ENCODE measurements at regions not wholly inside any gene's neighbourhood (a gene's known extent, or its start where the extent isn't known, plus 50 kb on each side); places are given as distances from the start of the nearest gene placed in this dataset.

DNA sequence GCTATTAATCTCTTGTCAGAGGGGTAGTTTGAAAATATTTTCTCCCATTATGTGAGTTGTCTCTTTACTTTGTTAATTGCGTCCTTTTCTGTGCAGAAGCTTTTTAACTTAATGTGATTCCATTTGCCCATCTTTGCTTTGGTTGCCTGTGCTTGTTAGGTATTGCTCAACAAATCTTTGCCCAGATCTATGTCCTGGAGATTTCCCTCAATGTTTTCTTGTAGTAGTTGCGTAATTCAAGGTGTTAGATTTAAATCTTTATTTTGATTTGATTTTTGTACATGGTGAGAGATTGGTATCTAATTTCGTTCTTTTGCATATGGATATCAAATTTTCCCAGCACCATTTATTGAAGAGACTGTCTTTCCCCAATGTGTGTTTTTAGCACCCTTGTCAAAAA, 567.2 kb downstream of the DNAJB9 start:
- intact Hi-C loops (cut with micrococcal nuclease) (no loop called here), dilution Hi-C loops (cut with HindIII; ENCODE audit: low sequenced_read_pairs, unreplicated experiment) (no loop called here), in situ Hi-C loops (cut with MboI; ENCODE audit: low sequenced_read_pairs) (no loop called here)
- no peak overlapping the region for H4K5ac ChIP-seq (ENCODE audit: low read depth, low read length)
- no peak overlapping the region for H3K4ac ChIP-seq (ENCODE audit: low read depth, low read length)
- H4K91ac ChIP-seq (ENCODE audit: insufficient read depth, low read depth, low read length) = no peak overlapping the region
- no peaks in the 10 kb centered on the region for H3K4me1 ChIP-seq (ENCODE audit: control insufficient read depth, insufficient read depth, low read length)
- no peak overlapping the region for H3K14ac ChIP-seq (replicated peaks; ENCODE audit: low read depth, low read length)
- ATAC-seq (ENCODE audit: low read depth) (no peak), DNase-seq (no peak)
- H2AK5ac ChIP-seq (ENCODE audit: low read depth, low read length) = no peak overlapping the region
- no peaks in the 10 kb centered on the region for H4K20me1 ChIP-seq (ENCODE audit: insufficient read depth, low read length)
- no peaks in the 10 kb centered on the region for H3K36me3 ChIP-seq (ENCODE audit: control insufficient read depth, insufficient read depth, low read length)
- H4K8ac ChIP-seq (ENCODE audit: low read depth in 2 of 2, low read length in 2 of 2) = no peak overlapping the region
- BruUV-seq (replicated peaks) = no TSS peak
- no peak overlapping the region for H2BK5ac ChIP-seq (ENCODE audit: low read depth, low read length, poor library complexity, severe bottlenecking)
- H3K9me1 ChIP-seq (ENCODE audit: insufficient read depth, low read length) = no peaks in the 10 kb centered on the region
- no peaks in the 10 kb centered on the region for H3K27me3 ChIP-seq (ENCODE audit: control insufficient read depth, insufficient read depth, low read length)
- H3K4me3 ChIP-seq (ENCODE audit: insufficient read depth, low read depth, low read length) = no peak overlapping the region
- no peak overlapping the region for H3K4me2 ChIP-seq (ENCODE audit: low read depth, low read length)
- no peak overlapping the region for H3K9ac ChIP-seq (ENCODE audit: low read depth, low read length)
- TF ChIP-seq SMC3 (IDR thresholded peaks at IDR 0.05; ENCODE audit: low read depth, low read length) (no peak), CEBPB (IDR thresholded peaks at IDR 0.05; ENCODE audit: low read depth, low read length) (peak; percentile 31; the same call in 1 of the 2 replicates)
- POLR2A ChIA-PET (ENCODE audit: unreplicated experiment) = no interaction called here
- H3K23ac ChIP-seq (ENCODE audit: low read depth, low read length) = no peak overlapping the region
- H2AFZ ChIP-seq (replicated peaks; ENCODE audit: low read length, poor library complexity) = no peak overlapping the region
- H2BK15ac ChIP-seq (ENCODE audit: low read depth, low read length) = no peak overlapping the region
- H3K9me3 ChIP-seq (ENCODE audit: control insufficient read depth, insufficient read depth, low read length) = peaks cover 8% of the 10 kb centered on the region
- H3K18ac ChIP-seq (ENCODE audit: low read depth, low read length) = no peak overlapping the region
- H2BK20ac ChIP-seq (ENCODE audit: low read depth, low read length) = no peak overlapping the region
- H2AK9ac ChIP-seq (replicated peaks; ENCODE audit: low read depth, low read length, poor library complexity) = no peak overlapping the region
- H3K79me1 ChIP-seq (ENCODE audit: low read depth in 1 of 2, low read length in 2 of 2) = no peaks in the 10 kb centered on the region
- WGBS, 2 experiments (ENCODE audit: extremely low coverage in 2 of 2, insufficient read length in 1 of 2) = no CpG with 5 or more reads among the region's 3 CpGs
- CTCF ChIA-PET = no interaction called here
- no peak overlapping the region for H3K27ac ChIP-seq (ENCODE audit: insufficient read depth, low read length)
- H2BK120ac ChIP-seq (ENCODE audit: low read depth, low read length) = no peak overlapping the region
- H3K56ac ChIP-seq (ENCODE audit: extremely low read depth, insufficient read depth, low read length) = no peak overlapping the region
